ENCODE measurements at regions not wholly inside any gene's neighbourhood (a gene's known extent, or its start where the extent isn't known, plus 50 kb on each side); places are given as distances from the start of the nearest gene placed in this dataset.
"Not testable (repeated sequence)": the region's sequence is repeated elsewhere in the genome, so short reads cannot be mapped to it uniquely, and the experiment has no call there.

DNA sequence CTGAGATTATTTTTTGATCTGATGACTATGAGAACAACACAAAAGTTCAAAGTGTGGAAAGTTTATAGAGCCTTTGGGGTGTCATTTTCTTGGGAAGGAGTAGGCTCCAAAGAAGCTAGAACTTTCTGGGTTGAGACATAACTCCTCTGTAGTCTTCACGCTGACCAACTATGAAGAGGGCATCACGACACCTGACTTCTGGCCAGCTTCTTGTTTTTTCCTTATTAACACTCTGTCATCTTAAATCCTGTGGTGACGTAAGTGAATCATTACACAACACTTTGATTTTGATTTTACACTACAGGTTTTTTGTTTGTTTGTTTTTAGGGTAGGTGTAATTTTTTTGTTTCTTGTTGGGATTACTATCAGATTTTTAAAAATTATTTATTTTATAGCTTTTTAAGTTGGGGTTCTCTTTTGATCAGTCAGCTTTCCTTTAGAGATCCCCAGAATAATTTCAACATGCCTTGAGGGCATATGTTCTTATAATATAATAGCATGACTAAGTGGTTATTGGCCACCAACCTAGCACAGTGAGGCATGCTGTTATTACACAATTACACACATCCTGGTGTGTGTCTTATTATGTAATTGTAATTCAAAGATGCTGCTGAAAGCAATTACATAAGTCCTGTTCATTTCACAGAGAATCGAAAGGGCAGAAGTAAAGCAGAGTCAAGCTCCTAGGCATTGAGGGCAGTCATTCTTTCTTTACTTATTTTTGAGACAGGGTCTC, 281.6 kb upstream of the NOTCH2NLA start:
- H4K91ac ChIP-seq (ENCODE audit: insufficient read length, low read depth, low read length); H3K23me2 ChIP-seq (ENCODE audit: insufficient read length, low read depth, low read length, poor library complexity, severe bottlenecking); H3K27ac Mint-ChIP-seq; H3K56ac ChIP-seq (ENCODE audit: insufficient read length, low read depth, low read length); H3K27me3 ChIP-seq (ENCODE audit: insufficient read depth, low read length); H2BK20ac ChIP-seq (ENCODE audit: low read depth, low read length, poor library complexity, severe bottlenecking); DNase-seq; H2BK12ac ChIP-seq (ENCODE audit: insufficient read length, low read depth, low read length); H3K27me3 Mint-ChIP-seq (ENCODE audit: low read depth); H3K18ac ChIP-seq (ENCODE audit: insufficient read length, low read depth, low read length); H2BK15ac ChIP-seq (ENCODE audit: low read depth, low read length); H3K9me3 Mint-ChIP-seq; H3K4me3 Mint-ChIP-seq; H2AFZ ChIP-seq (ENCODE audit: low read length); H4K5ac ChIP-seq (ENCODE audit: insufficient read length, low read depth, low read length); H2BK120ac ChIP-seq (ENCODE audit: low read depth, low read length, poor library complexity, severe bottlenecking); H3K14ac ChIP-seq (ENCODE audit: insufficient read depth, low read length); H3K9me3 ChIP-seq (ENCODE audit: control insufficient read depth, low read depth, low read length); H3K27ac ChIP-seq (ENCODE audit: insufficient read length, low read depth, low read length); H4K20me1 ChIP-seq (ENCODE audit: control insufficient read depth, insufficient read depth, insufficient read length); H3K4me2 ChIP-seq (ENCODE audit: insufficient read depth, insufficient read length, low read length); H2AK5ac ChIP-seq (ENCODE audit: insufficient read length, low read length); H3K79me1 ChIP-seq (ENCODE audit: insufficient read depth, low read depth, low read length, poor library complexity, severe bottlenecking); H3K23ac ChIP-seq (ENCODE audit: insufficient read length, low read depth, low read length); H3K79me2 ChIP-seq (ENCODE audit: insufficient read depth, low read length); H3T11ph ChIP-seq (ENCODE audit: low read length); H3K9ac ChIP-seq (ENCODE audit: extremely low read depth, insufficient read length, low read length); H2BK5ac ChIP-seq (ENCODE audit: insufficient read length, low read length); H3K36me3 Mint-ChIP-seq (ENCODE audit: insufficient read depth in 1 of 3, low read depth in 3 of 3); H3K4me1 ChIP-seq (ENCODE audit: insufficient read depth, low read length); H3K4ac ChIP-seq (ENCODE audit: low read depth, low read length); H4K8ac ChIP-seq (replicated peaks; ENCODE audit: insufficient read length, low read depth, low read length); H3K4me1 Mint-ChIP-seq: not testable (repeated sequence)
- no CpG with 5 or more reads among the region's 4 CpGs for WGBS (ENCODE audit: extremely low coverage, insufficient read length, low lambda C conversion rate)

DNA sequence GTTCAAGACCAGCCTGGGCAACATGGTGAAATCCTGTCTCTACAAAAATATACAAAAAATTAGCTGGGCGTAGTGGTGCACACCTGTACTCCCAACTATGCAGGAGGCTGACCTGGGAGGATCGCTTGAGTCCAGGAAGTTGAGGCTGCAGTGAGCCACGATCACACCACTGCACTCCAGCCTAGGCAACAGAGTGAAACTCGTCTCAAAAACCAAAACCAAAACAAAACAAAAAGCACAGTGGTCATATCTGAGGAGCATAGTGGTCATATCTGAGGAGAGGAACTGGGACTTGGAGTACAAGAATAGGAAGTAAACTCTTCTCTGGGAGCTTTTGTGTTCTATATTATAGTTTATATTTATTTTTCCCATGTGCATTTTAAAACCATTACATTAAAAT, 275.3 kb upstream of the NOTCH2NLA start:
- H3K4me1 Mint-ChIP-seq; H3K9ac ChIP-seq (ENCODE audit: extremely low read depth, insufficient read length, low read length); H2BK15ac ChIP-seq (ENCODE audit: low read depth, low read length); H2AK5ac ChIP-seq (ENCODE audit: insufficient read length, low read length); H3K23ac ChIP-seq (ENCODE audit: insufficient read length, low read depth, low read length); H4K5ac ChIP-seq (ENCODE audit: insufficient read length, low read depth, low read length); H4K91ac ChIP-seq (ENCODE audit: insufficient read length, low read depth, low read length); H3K79me2 ChIP-seq (ENCODE audit: insufficient read depth, low read length); H3K79me1 ChIP-seq (ENCODE audit: insufficient read depth, low read depth, low read length, poor library complexity, severe bottlenecking); H3K4me1 ChIP-seq (ENCODE audit: insufficient read depth, low read length); H3K4me2 ChIP-seq (ENCODE audit: insufficient read depth, insufficient read length, low read length); H3T11ph ChIP-seq (ENCODE audit: low read length); H3K27me3 Mint-ChIP-seq (ENCODE audit: low read depth); H3K9me3 Mint-ChIP-seq; H3K9me3 ChIP-seq (ENCODE audit: control insufficient read depth, low read depth, low read length); H3K27me3 ChIP-seq (ENCODE audit: insufficient read depth, low read length); H2BK12ac ChIP-seq (ENCODE audit: insufficient read length, low read depth, low read length); H3K27ac Mint-ChIP-seq; H2AFZ ChIP-seq (ENCODE audit: low read length); H2BK120ac ChIP-seq (ENCODE audit: low read depth, low read length, poor library complexity, severe bottlenecking); H3K23me2 ChIP-seq (ENCODE audit: insufficient read length, low read depth, low read length, poor library complexity, severe bottlenecking); DNase-seq; H3K4me3 Mint-ChIP-seq; H2BK20ac ChIP-seq (ENCODE audit: low read depth, low read length, poor library complexity, severe bottlenecking); H3K4ac ChIP-seq (ENCODE audit: low read depth, low read length); H3K36me3 Mint-ChIP-seq (ENCODE audit: insufficient read depth in 1 of 3, low read depth in 3 of 3); H2BK5ac ChIP-seq (ENCODE audit: insufficient read length, low read length); H3K18ac ChIP-seq (ENCODE audit: insufficient read length, low read depth, low read length); H3K56ac ChIP-seq (ENCODE audit: insufficient read length, low read depth, low read length); H4K8ac ChIP-seq (replicated peaks; ENCODE audit: insufficient read length, low read depth, low read length); H3K27ac ChIP-seq (ENCODE audit: insufficient read length, low read depth, low read length); H4K20me1 ChIP-seq (ENCODE audit: control insufficient read depth, insufficient read depth, insufficient read length); H3K14ac ChIP-seq (ENCODE audit: insufficient read depth, low read length): not testable (repeated sequence)
- WGBS (ENCODE audit: extremely low coverage, insufficient read length, low lambda C conversion rate), result no CpG with 5 or more reads among the region's 4 CpGs
